PFSK-1 (cell line): ENCODE measurements at regions not wholly inside any gene's neighbourhood (a gene's known extent, or its start where the extent isn't known, plus 50 kb on each side); places are given as distances from the start of the nearest gene placed in this dataset.

Experiments
- POLR2AphosphoS5 ChIP-seq: IDR thresholded peaks from 2 replicates; pipeline ENCODE4 v1.6.1; 2012; ENCODE audit warnings: low read depth, mild to moderate bottlenecking, control low read depth, low read length, moderate library complexity
- SIN3A ChIP-seq: IDR thresholded peaks from 2 replicates; pipeline ENCODE4 v1.6.1; 2012; ENCODE audit warnings: mild to moderate bottlenecking, low read length, moderate library complexity, borderline replicate concordance; ENCODE audit not compliant: insufficient read depth
- TAF1 ChIP-seq: IDR thresholded peaks from 2 replicates; pipeline ENCODE4 v1.6.1; 2012; ENCODE audit warnings: low read length, control low read depth, borderline replicate concordance; ENCODE audit not compliant: insufficient read depth

- TF ChIP-seq TAF1: no peak
- TF ChIP-seq SIN3A: no peak
- TF ChIP-seq POLR2AphosphoS5: no peak
These were observed 552.3 kb downstream of the VRK1 start for GRCh38 chr14:97349463-97349862.
